ENCODE measurements at regions not wholly inside any gene's neighbourhood (a gene's known extent, or its start where the extent isn't known, plus 50 kb on each side); places are given as distances from the start of the nearest gene placed in this dataset.

GRCh38 chr9:129330711-129331492 is 152.8 kb upstream of the IER5L start:
- no peak for DNase-seq (ENCODE audit: low spot score)

- DNase-seq (ENCODE audit: low spot score): no peak
These were observed 150.4 kb upstream of the IER5L start for GRCh38 chr9:129328355-129329042.

GRCh38 chr9:129327552-129328328 is 149.7 kb upstream of the IER5L start:
- DNase-seq (ENCODE audit: low spot score): no peak

GRCh38 chr9:129326061-129327005 is 148.3 kb upstream of the IER5L start:
- DNase-seq (ENCODE audit: low spot score): no peak

GRCh38 chr9:129324808-129325502 is 146.9 kb upstream of the IER5L start:
- no peak for DNase-seq (ENCODE audit: low spot score)

GRCh38 chr9:129323999-129324553 is 146.0 kb upstream of the IER5L start:
- DNase-seq (ENCODE audit: low spot score): no peak

GRCh38 chr9:129323376-129323998 is 145.4 kb upstream of the IER5L start:
- no peak for DNase-seq (ENCODE audit: low spot score)

- DNase-seq (ENCODE audit: low spot score): peak; percentile 43
These were observed 144.7 kb upstream of the IER5L start for GRCh38 chr9:129322641-129323375.

GRCh38 chr9:129322022-129322621 is 144.1 kb upstream of the IER5L start:
- DNase-seq (ENCODE audit: low spot score): peak; percentile 46

GRCh38 chr9:129321286-129322021 is 143.4 kb upstream of the IER5L start:
- DNase-seq (ENCODE audit: low spot score): no peak

- DNase-seq (ENCODE audit: low spot score): peak; percentile 82
These were observed 142.7 kb upstream of the IER5L start for GRCh38 chr9:129320575-129321285.

- no peak for DNase-seq (ENCODE audit: low spot score)
These were observed 141.9 kb upstream of the IER5L start for GRCh38 chr9:129319938-129320481.

- DNase-seq (ENCODE audit: low spot score): peak; percentile 43
These were observed 141.2 kb upstream of the IER5L start for GRCh38 chr9:129319076-129319937.

- no peak for DNase-seq (ENCODE audit: low spot score)
These were observed 140.3 kb upstream of the IER5L start for GRCh38 chr9:129318121-129319075.
